Neural crest cell (in vitro differentiated cells): ENCODE measurements at regions not wholly inside any gene's neighbourhood (a gene's known extent, or its start where the extent isn't known, plus 50 kb on each side); places are given as distances from the start of the nearest gene placed in this dataset.

Source experiments
- DNase-seq: peaks from one replicate; pipeline ENCODE4 v3.0.0; 2021; ENCODE audit warnings: low read depth, mixed read lengths, low spot score
- H3K27ac Mint-ChIP-seq: one replicate; pipeline ENCODE4 v1.8.0; 2021; ENCODE audit warnings: mild to moderate bottlenecking, mixed read lengths; ENCODE audit not compliant: unreplicated experiment
- H3K27me3 Mint-ChIP-seq: 2 replicates; pipeline ENCODE4 v1.8.0; 2021; ENCODE audit warnings: low read depth, mild to moderate bottlenecking, mixed read lengths
- H3K36me3 Mint-ChIP-seq: 2 replicates; pipeline ENCODE4 v1.8.0; 2021; ENCODE audit warnings: low read depth, mild to moderate bottlenecking, mixed read lengths
- H3K4me1 Mint-ChIP-seq: 2 replicates; pipeline ENCODE4 v1.8.0; 2021; ENCODE audit warnings: mixed read lengths
- H3K4me3 Mint-ChIP-seq: one replicate; pipeline ENCODE4 v1.8.0; 2021; ENCODE audit warnings: mild to moderate bottlenecking, mixed read lengths
- H3K9me3 Mint-ChIP-seq: 2 replicates; pipeline ENCODE4 v1.8.0; 2021; ENCODE audit warnings: mixed read lengths
- TF ChIP-seq, protein P1 (sequence below): fragments of 200-600 bp; sonication (generic); conservative IDR thresholded peaks from 2 replicates; pipeline ENCODE4 v1.5.0; 2021; ENCODE audit warnings: antibody characterized with exemption, mild to moderate bottlenecking

DNA sequence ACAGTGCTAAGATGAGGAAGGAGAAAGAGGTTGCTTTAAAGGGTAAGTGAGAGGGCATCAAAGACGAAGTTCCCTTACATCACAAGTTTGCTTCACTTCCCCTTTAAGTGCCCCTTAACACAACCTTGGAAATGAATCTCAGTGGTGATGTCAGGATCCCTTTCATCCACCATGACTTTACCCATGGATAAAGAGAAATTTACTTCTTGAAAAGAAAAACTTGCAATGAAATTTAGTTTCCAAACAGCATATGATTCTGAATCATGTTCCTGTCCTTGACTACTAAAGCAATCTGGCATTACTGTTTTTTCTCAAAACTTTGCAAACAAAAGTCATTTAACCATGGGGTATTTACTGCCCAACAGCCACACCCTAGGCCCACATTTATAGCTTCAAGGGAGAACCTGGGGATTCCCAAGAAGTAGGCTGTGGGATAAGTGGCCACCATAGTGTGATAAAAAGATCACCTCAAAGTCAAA, 135.9 kb downstream of the ITGB8 start:
- no peaks in the 10 kb centered on the region for H3K4me1 Mint-ChIP-seq
- H3K4me3 Mint-ChIP-seq: no peak overlapping the region
- H3K36me3 Mint-ChIP-seq: no peaks in the 10 kb centered on the region
- DNase-seq: no peak
- no peaks in the 10 kb centered on the region for H3K9me3 Mint-ChIP-seq
- H3K27me3 Mint-ChIP-seq: no peaks in the 10 kb centered on the region
- TF ChIP-seq, protein P1, sequence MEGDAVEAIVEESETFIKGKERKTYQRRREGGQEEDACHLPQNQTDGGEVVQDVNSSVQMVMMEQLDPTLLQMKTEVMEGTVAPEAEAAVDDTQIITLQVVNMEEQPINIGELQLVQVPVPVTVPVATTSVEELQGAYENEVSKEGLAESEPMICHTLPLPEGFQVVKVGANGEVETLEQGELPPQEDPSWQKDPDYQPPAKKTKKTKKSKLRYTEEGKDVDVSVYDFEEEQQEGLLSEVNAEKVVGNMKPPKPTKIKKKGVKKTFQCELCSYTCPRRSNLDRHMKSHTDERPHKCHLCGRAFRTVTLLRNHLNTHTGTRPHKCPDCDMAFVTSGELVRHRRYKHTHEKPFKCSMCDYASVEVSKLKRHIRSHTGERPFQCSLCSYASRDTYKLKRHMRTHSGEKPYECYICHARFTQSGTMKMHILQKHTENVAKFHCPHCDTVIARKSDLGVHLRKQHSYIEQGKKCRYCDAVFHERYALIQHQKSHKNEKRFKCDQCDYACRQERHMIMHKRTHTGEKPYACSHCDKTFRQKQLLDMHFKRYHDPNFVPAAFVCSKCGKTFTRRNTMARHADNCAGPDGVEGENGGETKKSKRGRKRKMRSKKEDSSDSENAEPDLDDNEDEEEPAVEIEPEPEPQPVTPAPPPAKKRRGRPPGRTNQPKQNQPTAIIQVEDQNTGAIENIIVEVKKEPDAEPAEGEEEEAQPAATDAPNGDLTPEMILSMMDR: no peak
- H3K27ac Mint-ChIP-seq: no peak overlapping the region

DNA sequence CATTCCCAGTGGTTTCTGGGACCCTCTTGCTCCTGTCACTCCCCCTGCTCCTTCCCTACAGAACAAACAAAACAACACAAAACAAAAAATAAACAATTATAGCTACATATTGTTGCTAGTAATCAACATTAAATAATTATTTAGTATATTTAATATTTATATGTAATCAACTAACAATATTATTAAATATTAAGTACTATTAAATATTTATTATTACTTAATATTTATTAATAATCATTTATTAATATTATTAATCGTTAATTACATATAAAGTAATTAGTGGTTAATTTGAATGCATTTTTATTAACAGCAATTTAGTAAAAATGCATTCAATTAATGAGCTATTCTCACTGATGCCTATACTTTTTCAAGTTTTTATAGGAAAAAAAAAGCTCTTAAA, 139.4 kb downstream of the ITGB8 start:
- no peaks in the 10 kb centered on the region for H3K27me3 Mint-ChIP-seq
- TF ChIP-seq, protein P1: no peak
- H3K4me3 Mint-ChIP-seq: no peak overlapping the region
- H3K27ac Mint-ChIP-seq: no peak overlapping the region
- no peaks in the 10 kb centered on the region for H3K36me3 Mint-ChIP-seq
- peaks cover 3% of the 10 kb centered on the region for H3K9me3 Mint-ChIP-seq
- no peak for DNase-seq
- no peaks in the 10 kb centered on the region for H3K4me1 Mint-ChIP-seq

DNA sequence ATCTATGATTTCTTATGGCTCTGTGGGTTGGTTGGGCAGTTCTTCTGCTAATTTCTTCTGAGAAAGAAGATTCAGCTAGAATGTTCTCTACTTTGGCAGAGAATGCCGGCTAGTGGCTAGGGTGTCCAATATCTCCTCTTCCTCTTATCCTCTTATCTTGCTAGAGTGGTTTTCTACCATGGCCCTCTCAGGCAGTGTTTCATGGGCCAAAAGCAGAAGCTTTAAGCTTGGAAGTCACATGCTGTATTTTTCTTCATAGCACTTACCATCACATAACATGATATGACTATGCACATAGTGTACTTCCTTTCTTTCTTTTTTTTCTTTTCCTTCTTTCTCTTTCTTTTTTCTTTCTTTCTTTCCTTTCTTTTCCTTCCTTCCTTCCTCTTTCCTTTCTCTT, 140.0 kb downstream of the ITGB8 start:
- no peaks in the 10 kb centered on the region for H3K36me3 Mint-ChIP-seq
- TF ChIP-seq, protein P1: no peak
- H3K4me1 Mint-ChIP-seq: no peaks in the 10 kb centered on the region
- no peak overlapping the region for H3K27ac Mint-ChIP-seq
- H3K4me3 Mint-ChIP-seq: no peak overlapping the region
- no peak for DNase-seq
- H3K27me3 Mint-ChIP-seq: no peaks in the 10 kb centered on the region
- peaks cover 3% of the 10 kb centered on the region for H3K9me3 Mint-ChIP-seq

DNA sequence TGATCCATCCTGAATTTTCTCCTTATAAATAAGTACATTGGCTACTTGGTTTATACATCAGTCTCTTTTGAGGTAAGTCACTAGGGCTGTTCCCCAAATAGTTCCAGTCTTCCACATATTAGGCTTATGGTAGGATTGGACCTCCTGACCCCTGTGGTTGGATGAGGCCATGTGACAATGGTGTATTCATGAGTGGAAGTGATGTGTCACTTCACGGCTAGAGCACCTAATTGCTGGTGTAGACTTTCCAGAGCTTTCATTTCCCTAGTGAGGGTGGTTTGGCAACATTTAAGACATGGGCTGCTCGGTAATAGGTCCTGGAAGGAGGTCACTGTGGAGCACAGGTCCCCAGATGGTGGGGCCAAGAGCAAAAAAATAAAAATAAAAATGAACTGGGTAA, 141.2 kb upstream of the ABCB5 start:
- TF ChIP-seq, protein P1: no peak
- Mint-ChIP-seq H3K4me3 (no peak overlapping the region), H3K27ac (no peak overlapping the region), H3K4me1 (peaks cover 13% of the 10 kb centered on the region), H3K36me3 (no peaks in the 10 kb centered on the region), H3K27me3 (no peaks in the 10 kb centered on the region), H3K9me3 (peaks cover 3% of the 10 kb centered on the region)
- DNase-seq: no peak

DNA sequence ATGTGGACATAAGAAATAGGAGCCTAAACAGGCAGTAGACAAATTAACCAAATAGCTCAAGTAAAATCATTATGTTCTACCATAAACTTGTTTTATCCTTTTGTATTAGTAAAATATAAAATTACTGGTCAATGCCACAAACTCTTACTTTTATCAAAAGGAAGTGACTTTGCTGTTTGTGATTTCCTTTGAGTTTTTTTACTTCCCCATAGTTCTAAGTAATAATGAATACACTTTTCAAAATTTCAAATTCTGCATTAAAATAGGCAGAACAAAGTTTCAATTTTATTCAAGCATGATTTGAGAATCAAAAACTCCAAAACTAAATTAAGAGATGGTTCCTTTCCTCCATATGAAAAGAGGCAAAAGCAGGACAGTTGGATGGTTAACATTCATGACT, 139.7 kb upstream of the ABCB5 start:
- Mint-ChIP-seq H3K27ac (no peak overlapping the region), H3K27me3 (no peaks in the 10 kb centered on the region), H3K4me1 (peaks cover 14% of the 10 kb centered on the region), H3K9me3 (peaks cover 3% of the 10 kb centered on the region), H3K4me3 (no peak overlapping the region), H3K36me3 (no peaks in the 10 kb centered on the region)
- TF ChIP-seq, protein P1: no peak
- no peak for DNase-seq

DNA sequence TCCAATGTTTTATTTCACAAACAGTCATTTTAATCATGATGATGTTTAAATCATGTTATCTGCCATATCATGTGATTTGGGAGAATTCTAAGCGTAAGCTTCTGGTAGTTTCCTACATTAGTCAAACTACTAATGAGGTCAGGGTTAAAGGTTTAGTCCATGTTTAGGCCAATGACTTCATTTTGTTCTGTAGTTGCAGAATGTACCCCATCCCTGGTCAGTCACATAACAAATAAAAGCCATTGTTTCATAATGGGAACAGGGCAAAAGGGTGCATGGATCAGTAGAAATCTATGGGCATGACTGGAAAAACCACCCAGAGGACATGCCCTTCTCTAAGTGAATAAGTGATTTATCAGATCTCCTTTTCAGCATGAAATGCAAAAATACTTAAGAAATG, 138.4 kb upstream of the ABCB5 start:
- peaks cover 3% of the 10 kb centered on the region for H3K9me3 Mint-ChIP-seq
- TF ChIP-seq, protein P1: no peak
- no peak overlapping the region for H3K27ac Mint-ChIP-seq
- peaks cover 24% of the 10 kb centered on the region for H3K4me1 Mint-ChIP-seq
- no peaks in the 10 kb centered on the region for H3K36me3 Mint-ChIP-seq
- H3K27me3 Mint-ChIP-seq: no peaks in the 10 kb centered on the region
- no peak for DNase-seq
- H3K4me3 Mint-ChIP-seq: no peak overlapping the region
